ENCODE measurements at regions not wholly inside any gene's neighbourhood (a gene's known extent, or its start where the extent isn't known, plus 50 kb on each side); places are given as distances from the start of the nearest gene placed in this dataset.

GRCh38 chr7:47045207-47046051 lies 536.5 kb downstream of the TNS3 start:
- BruUV-seq (replicated peaks): no TSS peak
- Histone ChIP-seq H2AFZ (ENCODE audit: control insufficient read depth, low read depth, low read length) (no peak overlapping the region), H3K27me3 (replicated peaks in 1 of 2; ENCODE audit: control insufficient read depth in 2 of 2, insufficient read depth in 2 of 2, low read length in 1 of 2) (no peaks in the 10 kb centered on the region; a peak in 1 of 4 replicates), H3K4me2 (ENCODE audit: control insufficient read depth, insufficient read depth) (no peak overlapping the region), H3K9ac (ENCODE audit: control insufficient read depth, insufficient read depth, low read length) (no peak overlapping the region), H3K9me3 (replicated peaks; ENCODE audit: control insufficient read depth, insufficient read depth, low read length) (no peaks in the 10 kb centered on the region), H3K79me2 (ENCODE audit: control insufficient read depth, insufficient read depth, low read length) (no peaks in the 10 kb centered on the region), H3K36me3 (ENCODE audit: control insufficient read depth in 2 of 2, insufficient read depth in 2 of 2, low read length in 1 of 2) (no peaks in the 10 kb centered on the region), H3K4me3 (no peak overlapping the region), H3K27ac (ENCODE audit: control insufficient read depth, insufficient read depth) (no peak overlapping the region), H3K4me1 (ENCODE audit: control insufficient read depth, insufficient read depth, low read length) (no peaks in the 10 kb centered on the region), H4K20me1 (ENCODE audit: control insufficient read depth, insufficient read depth) (no peaks in the 10 kb centered on the region)
- in situ Hi-C loops (cut with MboI): no loop called here
- ChIA-PET SMC1A (ENCODE audit: uncharacterized antibody, unreplicated experiment) (interaction anchor here (0.8 kb wide), 1 partner anchor 1060 kb away, joined by 3 read pairs; no protein-coding TSS in a partner anchor), CTCF (no interaction called here), POLR2A (no interaction called here), RAD21 (ENCODE audit: unreplicated experiment) (no interaction called here)
- 9% methylated on average over 11 of the region's 11 CpGs for WGBS (ENCODE audit: insufficient coverage, insufficient replicate concordance, low lambda C conversion rate, missing lambda C conversion rate)
- DNase-seq (ENCODE audit: low read depth, low spot score) (no peak), FAIRE-seq (no peak), ATAC-seq (no peak)
- intact Hi-C loops (cut with micrococcal nuclease; ENCODE audit: unreplicated experiment): no loop called here
- TF ChIP-seq CUX1 (IDR thresholded peaks at IDR 0.05; ENCODE audit: insufficient replicate concordance, low read depth, low read length) (no peak), ELK1 (IDR thresholded peaks at IDR 0.05; ENCODE audit: low read depth, low read length) (no peak), RBBP5 (conservative IDR thresholded peaks at IDR 0.05) (no peak), CBX5 (IDR thresholded peaks at IDR 0.05; ENCODE audit: low read depth) (no peak), CHD4 (IDR thresholded peaks at IDR 0.05) (no peak), ZNF592 (IDR thresholded peaks at IDR 0.05) (no peak), NFIC (IDR thresholded peaks at IDR 0.05; ENCODE audit: low read depth, low read length) (no peak), CBFB (IDR thresholded peaks at IDR 0.05; ENCODE audit: low read depth) (no peak), MYB (IDR thresholded peaks at IDR 0.05; ENCODE audit: borderline replicate concordance, low read depth, low read length) (no peak), POLR2AphosphoS5 (IDR thresholded peaks at IDR 0.05; ENCODE audit: low read length) (no peak), HDAC2 (IDR thresholded peaks at IDR 0.05) (no peak), PAX8 (IDR thresholded peaks at IDR 0.05) (no peak), DPF2 (IDR thresholded peaks at IDR 0.05) (no peak)
